Activated CD4-positive, alpha-beta T cell treated with anti-CD3 and anti-CD28 coated beads, Interleukin-2, amount 10 ng/mL, durations not matched to agents 24 days and 14 days (primary cell): ENCODE measurements at regions not wholly inside any gene's neighbourhood (a gene's known extent, or its start where the extent isn't known, plus 50 kb on each side); places are given as distances from the start of the nearest gene placed in this dataset.
A peak's percentile ranks its signal among the peaks of the same experiment; 100 is the strongest.

ENCODE experiments used
- DNase-seq: peaks from one replicate; pipeline ENCODE4 v3.0.0; 2022
- H3K27ac Mint-ChIP-seq: one replicate; pipeline ENCODE4 v1.8.0; 2022; ENCODE audit warnings: mild to moderate bottlenecking, mixed read lengths
- H3K27me3 Mint-ChIP-seq: one replicate; pipeline ENCODE4 v1.8.0; 2022; ENCODE audit warnings: mixed read lengths
- H3K36me3 Mint-ChIP-seq: one replicate; pipeline ENCODE4 v1.8.0; 2022; ENCODE audit warnings: low read depth, mild to moderate bottlenecking, mixed read lengths
- H3K4me1 Mint-ChIP-seq: one replicate; pipeline ENCODE4 v1.8.0; 2021; ENCODE audit warnings: mixed read lengths
- H3K4me3 Mint-ChIP-seq: one replicate; pipeline ENCODE4 v1.8.0; 2022; ENCODE audit warnings: mild to moderate bottlenecking, moderate library complexity, mixed read lengths
- H3K9me3 Mint-ChIP-seq: one replicate; pipeline ENCODE4 v1.8.0; 2021; ENCODE audit warnings: mixed read lengths
- intact Hi-C: fragments of 100-400 bp; cut with micrococcal nuclease; formaldehyde crosslinking; loops from one replicate; pipeline ENCODE4 v1.15.1; 2023

DNA sequence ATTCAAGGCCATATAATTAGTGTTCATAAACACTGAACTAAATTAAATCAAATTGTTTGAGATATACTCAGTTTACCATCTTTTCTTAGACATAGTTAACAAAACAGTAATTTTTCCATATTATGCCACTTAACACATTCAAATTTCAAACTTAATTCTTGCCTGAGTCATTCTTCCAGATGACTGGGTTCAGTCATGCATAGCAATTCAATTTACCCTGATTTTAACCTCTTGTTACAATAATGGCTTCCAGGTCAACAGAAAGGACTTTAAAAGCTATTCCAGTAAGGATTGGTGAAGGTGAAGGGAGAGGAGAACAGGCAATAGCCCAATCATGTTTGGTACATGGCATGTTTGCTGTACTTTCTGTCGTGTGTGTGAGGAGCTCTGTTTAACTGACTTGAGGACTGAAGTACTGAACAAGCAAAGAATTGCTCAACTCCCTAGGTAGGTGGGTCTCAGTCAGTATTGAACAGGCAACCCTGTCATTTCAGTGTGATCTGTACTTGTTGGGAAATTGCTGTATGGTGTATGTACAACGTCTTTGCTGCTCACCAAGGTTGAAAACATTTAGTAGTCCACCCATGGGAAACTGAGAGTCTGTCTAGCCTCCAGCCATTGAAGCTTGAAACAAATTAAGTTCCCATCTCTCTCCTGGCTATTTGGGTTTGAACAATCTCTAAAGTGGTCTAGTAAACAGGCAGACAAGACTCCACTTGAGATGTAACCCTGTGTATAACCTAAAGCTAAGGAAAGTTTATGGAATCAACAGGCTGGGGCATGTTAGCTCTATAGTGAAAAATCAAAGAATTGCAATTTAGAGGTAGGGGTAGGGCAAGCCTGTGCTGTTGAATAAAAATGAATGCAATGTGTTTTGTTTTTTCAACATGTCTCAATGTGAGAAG lies 327.2 kb downstream of the BTG1 start:
- intact Hi-C loops: loop anchor here (10.0 kb wide), 1 partner anchor 56 kb away; no protein-coding TSS in a partner anchor
- H3K4me1 Mint-ChIP-seq: peaks cover 1% of the 10 kb centered on the region
- H3K36me3 Mint-ChIP-seq: no peaks in the 10 kb centered on the region
- H3K27me3 Mint-ChIP-seq: no peaks in the 10 kb centered on the region
- peaks cover 2% of the 10 kb centered on the region for H3K9me3 Mint-ChIP-seq
- no peak for DNase-seq
- H3K27ac Mint-ChIP-seq: no peak overlapping the region
- H3K4me3 Mint-ChIP-seq: no peak overlapping the region

GRCh38 chr12:91817517-91817916 lies 328.1 kb downstream of the BTG1 start:
- H3K27me3 Mint-ChIP-seq: no peaks in the 10 kb centered on the region
- peaks cover 4% of the 10 kb centered on the region for H3K9me3 Mint-ChIP-seq
- H3K36me3 Mint-ChIP-seq: no peaks in the 10 kb centered on the region
- H3K4me3 Mint-ChIP-seq: no peak overlapping the region
- intact Hi-C loops: loop anchor here (10.0 kb wide), 1 partner anchor 57 kb away; no protein-coding TSS in a partner anchor
- DNase-seq: no peak
- no peak overlapping the region for H3K27ac Mint-ChIP-seq
- peaks cover 2% of the 10 kb centered on the region for H3K4me1 Mint-ChIP-seq

DNA sequence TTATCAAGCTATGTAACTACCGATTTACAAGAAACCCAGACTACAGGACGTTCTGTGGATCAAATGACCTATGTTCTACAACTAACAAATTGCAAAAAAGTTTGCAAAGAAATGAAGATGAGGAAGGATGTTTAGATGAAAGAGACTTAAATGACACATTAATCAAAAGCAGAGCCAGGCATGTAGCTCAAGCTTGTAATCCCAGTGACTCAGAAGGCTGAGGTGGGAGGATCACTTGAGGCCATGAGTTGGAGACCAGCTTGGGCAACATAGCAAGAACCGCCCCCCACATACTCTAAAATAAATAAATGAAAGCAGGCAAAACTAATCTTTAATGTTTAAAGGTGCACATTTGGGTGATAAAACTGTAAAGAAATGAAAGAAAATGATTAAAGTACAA lies 331.9 kb downstream of the BTG1 start:
- Mint-ChIP-seq H3K27me3 (no peaks in the 10 kb centered on the region), H3K9me3 (peaks cover 4% of the 10 kb centered on the region), H3K27ac (no peak overlapping the region), H3K36me3 (no peaks in the 10 kb centered on the region), H3K4me1 (peaks cover 6% of the 10 kb centered on the region), H3K4me3 (no peak overlapping the region)
- intact Hi-C loops: loop anchor here (5.0 to 10.0 kb wide), 2 partner anchors 61 to 759 kb away; no protein-coding TSS in a partner anchor
- no peak for DNase-seq

GRCh38 chr12:91811481-91812287 lies 334.0 kb downstream of the BTG1 start:
- intact Hi-C loops: loop anchor here (2.0 to 10.0 kb wide), 3 partner anchors 63 to 761 kb away; partner anchors contain the start of gene BTG1
- no peak overlapping the region for H3K4me3 Mint-ChIP-seq
- peaks cover 7% of the 10 kb centered on the region for H3K36me3 Mint-ChIP-seq
- peaks cover 17% of the 10 kb centered on the region for H3K9me3 Mint-ChIP-seq
- H3K4me1 Mint-ChIP-seq: peaks cover 6% of the 10 kb centered on the region
- no peak overlapping the region for H3K27ac Mint-ChIP-seq
- H3K27me3 Mint-ChIP-seq: no peaks in the 10 kb centered on the region
- DNase-seq: peak; percentile 89

GRCh38 chr12:91810531-91811451 lies 334.9 kb downstream of the BTG1 start:
- peaks cover 6% of the 10 kb centered on the region for H3K4me1 Mint-ChIP-seq
- no peak overlapping the region for H3K27ac Mint-ChIP-seq
- H3K27me3 Mint-ChIP-seq: no peaks in the 10 kb centered on the region
- H3K4me3 Mint-ChIP-seq: no peak overlapping the region
- intact Hi-C loops: loop anchor here (2.0 to 10.0 kb wide), 3 partner anchors 64 to 762 kb away; partner anchors contain the start of gene BTG1
- DNase-seq: no peak
- H3K36me3 Mint-ChIP-seq: peaks cover 10% of the 10 kb centered on the region
- peaks cover 24% of the 10 kb centered on the region for H3K9me3 Mint-ChIP-seq

DNA sequence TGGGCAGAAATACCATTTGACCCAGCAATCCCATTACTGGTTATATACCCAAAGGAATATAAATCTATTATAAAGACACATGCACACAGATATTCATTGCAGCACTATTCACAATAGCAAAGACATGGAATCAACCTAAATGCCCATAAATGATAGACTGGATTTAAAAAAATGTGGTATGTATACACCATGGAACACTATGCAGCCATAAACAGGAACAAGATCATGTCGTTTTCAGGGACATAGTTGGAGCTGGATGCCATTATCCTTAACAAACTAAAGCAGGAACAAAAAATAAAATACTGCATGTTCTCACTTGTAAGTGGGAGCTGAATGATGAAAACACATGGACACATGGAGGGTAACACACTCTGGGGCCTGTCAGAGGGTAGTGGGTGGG lies 335.6 kb downstream of the BTG1 start:
- Mint-ChIP-seq H3K27me3 (no peaks in the 10 kb centered on the region), H3K36me3 (peaks cover 13% of the 10 kb centered on the region), H3K9me3 (peaks cover 27% of the 10 kb centered on the region), H3K4me3 (no peak overlapping the region), H3K4me1 (peaks cover 11% of the 10 kb centered on the region), H3K27ac (no peak overlapping the region)
- intact Hi-C loops: loop anchor here (2.0 to 10.0 kb wide), 3 partner anchors 65 to 762 kb away; partner anchors contain the start of gene BTG1
- DNase-seq: no peak

DNA sequence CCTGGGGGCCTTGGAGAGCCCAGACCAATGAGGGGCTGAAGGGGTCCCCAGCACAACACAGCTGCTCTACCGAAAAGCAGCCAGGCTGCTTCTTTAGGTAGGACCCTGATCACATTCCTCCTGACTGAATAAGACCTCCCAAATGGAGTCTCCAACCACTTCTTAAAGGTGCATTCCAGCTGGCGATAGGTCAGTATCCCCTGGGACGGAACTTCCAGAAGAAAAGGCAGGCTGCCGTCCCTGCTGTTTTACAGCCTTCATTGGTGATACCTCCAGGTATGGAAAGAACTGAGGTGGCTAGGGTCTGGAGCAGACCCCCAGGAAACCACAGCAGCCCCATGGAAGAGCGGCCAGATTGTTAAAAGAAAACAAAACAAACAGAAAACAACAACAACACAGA lies 340.6 kb downstream of the BTG1 start:
- H3K4me3 Mint-ChIP-seq: no peak overlapping the region
- DNase-seq: no peak
- H3K4me1 Mint-ChIP-seq: peaks cover 6% of the 10 kb centered on the region
- peaks cover 13% of the 10 kb centered on the region for H3K36me3 Mint-ChIP-seq
- no peak overlapping the region for H3K27ac Mint-ChIP-seq
- intact Hi-C loops: loop anchor here (10.0 kb wide), 1 partner anchor 840 kb away; no protein-coding TSS in a partner anchor
- peaks cover 29% of the 10 kb centered on the region for H3K9me3 Mint-ChIP-seq
- no peaks in the 10 kb centered on the region for H3K27me3 Mint-ChIP-seq

- no peaks in the 10 kb centered on the region for H3K27me3 Mint-ChIP-seq
- DNase-seq: no peak
- H3K36me3 Mint-ChIP-seq: peaks cover 13% of the 10 kb centered on the region
- no peak overlapping the region for H3K27ac Mint-ChIP-seq
- peaks cover 29% of the 10 kb centered on the region for H3K9me3 Mint-ChIP-seq
- intact Hi-C loops: loop anchor here (10.0 kb wide), 1 partner anchor 840 kb away; no protein-coding TSS in a partner anchor
- H3K4me3 Mint-ChIP-seq: no peak overlapping the region
- H3K4me1 Mint-ChIP-seq: peaks cover 6% of the 10 kb centered on the region
Measured at GRCh38 chr12:91804533-91804932, 341.1 kb downstream of the BTG1 start.

DNA sequence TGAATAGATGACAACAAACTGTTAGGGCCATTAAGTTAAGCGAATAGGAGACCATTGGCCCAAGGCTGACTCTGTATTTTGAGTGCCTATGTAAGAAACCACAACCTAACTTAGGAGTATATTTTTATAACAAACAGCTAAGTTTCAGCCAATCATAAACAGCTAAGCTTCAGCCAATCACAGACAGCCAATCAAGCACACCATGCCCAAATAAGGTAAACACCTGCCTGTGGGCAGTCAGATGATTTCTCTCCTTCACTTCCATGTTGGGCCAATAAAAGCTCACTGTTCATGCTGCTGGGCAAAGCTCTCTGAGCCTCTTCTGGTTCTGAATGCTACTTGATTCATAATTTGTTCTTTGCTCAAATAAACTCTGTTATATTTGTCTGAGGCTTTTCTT lies 344.6 kb downstream of the BTG1 start:
- intact Hi-C loops: loop anchor here (10.0 kb wide), 1 partner anchor 844 kb away; no protein-coding TSS in a partner anchor
- H3K4me1 Mint-ChIP-seq: peaks cover 6% of the 10 kb centered on the region
- H3K36me3 Mint-ChIP-seq: peaks cover 4% of the 10 kb centered on the region
- H3K4me3 Mint-ChIP-seq: no peak overlapping the region
- no peak for DNase-seq
- H3K27me3 Mint-ChIP-seq: no peaks in the 10 kb centered on the region
- H3K9me3 Mint-ChIP-seq: peaks cover 14% of the 10 kb centered on the region
- H3K27ac Mint-ChIP-seq: no peak overlapping the region

DNA sequence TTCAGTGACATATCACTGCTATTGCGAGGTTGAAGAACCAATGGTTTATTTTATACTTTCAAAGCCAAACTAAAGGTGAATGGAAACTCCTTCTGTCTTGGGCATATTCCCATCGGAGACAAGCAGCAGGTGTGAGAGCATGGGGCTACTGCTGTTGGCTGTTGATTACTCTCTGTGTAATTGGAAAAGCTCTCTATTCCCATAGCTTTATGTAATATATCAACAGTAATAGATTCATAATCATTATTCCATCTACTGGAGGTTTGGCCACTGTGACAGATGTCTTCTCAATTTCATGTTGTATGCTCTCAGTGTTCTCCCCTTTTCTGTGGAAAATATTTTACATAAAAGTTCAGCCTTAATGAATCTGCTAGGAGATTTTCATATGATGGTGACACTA lies 352.0 kb downstream of the BTG1 start:
- H3K4me1 Mint-ChIP-seq: no peaks in the 10 kb centered on the region
- H3K9me3 Mint-ChIP-seq: peaks cover 13% of the 10 kb centered on the region
- H3K36me3 Mint-ChIP-seq: no peaks in the 10 kb centered on the region
- H3K4me3 Mint-ChIP-seq: no peak overlapping the region
- H3K27me3 Mint-ChIP-seq: no peaks in the 10 kb centered on the region
- H3K27ac Mint-ChIP-seq: no peak overlapping the region
- DNase-seq: no peak
- intact Hi-C loops: no loop called here

DNA sequence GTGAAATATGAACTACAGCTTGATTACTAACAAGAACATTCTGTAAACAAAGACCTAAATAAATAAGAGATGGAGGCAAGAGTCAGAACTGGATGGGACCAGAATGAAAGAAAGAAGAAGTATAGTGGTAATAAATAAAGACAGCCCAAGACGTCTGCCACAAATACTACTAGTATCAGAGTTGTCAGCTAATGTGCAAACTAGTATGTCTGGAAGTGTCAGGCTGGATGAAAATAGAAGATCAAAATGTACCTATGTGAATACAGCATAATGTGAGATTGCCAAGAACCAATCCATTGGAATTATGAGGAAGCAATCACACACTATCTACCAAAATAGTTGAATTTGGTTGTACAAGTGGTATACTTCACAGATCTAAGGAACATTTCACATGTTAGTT lies 353.0 kb downstream of the BTG1 start:
- Mint-ChIP-seq H3K36me3 (no peaks in the 10 kb centered on the region), H3K9me3 (peaks cover 14% of the 10 kb centered on the region), H3K27ac (no peak overlapping the region), H3K4me1 (no peaks in the 10 kb centered on the region), H3K27me3 (no peaks in the 10 kb centered on the region), H3K4me3 (no peak overlapping the region)
- intact Hi-C loops: no loop called here
- no peak for DNase-seq

- Mint-ChIP-seq H3K4me1 (peaks cover 3% of the 10 kb centered on the region), H3K4me3 (no peak overlapping the region), H3K9me3 (peaks cover 18% of the 10 kb centered on the region), H3K36me3 (no peaks in the 10 kb centered on the region), H3K27ac (no peak overlapping the region), H3K27me3 (peaks cover 2% of the 10 kb centered on the region)
- intact Hi-C loops: no loop called here
- DNase-seq: no peak
Measured at GRCh38 chr12:91786499-91787272, 359.0 kb downstream of the BTG1 start.
